Endothelial cell (in vitro differentiated cells): ENCODE measurements at regions not wholly inside any gene's neighbourhood (a gene's known extent, or its start where the extent isn't known, plus 50 kb on each side); places are given as distances from the start of the nearest gene placed in this dataset.
"Not testable (repeated sequence)": the region's sequence is repeated elsewhere in the genome, so short reads cannot be mapped to it uniquely, and the experiment has no call there.

Experiments
- DNase-seq: peaks from one replicate; pipeline ENCODE4 v3.0.0; 2021; ENCODE audit warnings: low spot score
- H3K27ac Mint-ChIP-seq: one replicate; pipeline ENCODE4 v1.8.0; 2021; ENCODE audit warnings: mixed read lengths, inconsistent platforms; ENCODE audit not compliant: unreplicated experiment
- H3K27me3 Mint-ChIP-seq: one replicate; pipeline ENCODE4 v1.8.0; 2021; ENCODE audit warnings: mild to moderate bottlenecking, moderate library complexity, mixed read lengths, inconsistent platforms; ENCODE audit not compliant: unreplicated experiment
- H3K36me3 Mint-ChIP-seq: one replicate; pipeline ENCODE4 v1.8.0; 2021; ENCODE audit warnings: mild to moderate bottlenecking, low read depth, mixed read lengths, inconsistent platforms; ENCODE audit not compliant: unreplicated experiment
- H3K4me1 Mint-ChIP-seq: one replicate; pipeline ENCODE4 v1.8.0; 2021; ENCODE audit warnings: mild to moderate bottlenecking, mixed read lengths, inconsistent platforms; ENCODE audit not compliant: unreplicated experiment
- H3K4me3 Mint-ChIP-seq: one replicate; pipeline ENCODE4 v1.8.0; 2021; ENCODE audit warnings: mild to moderate bottlenecking, mixed read lengths, inconsistent platforms; ENCODE audit not compliant: unreplicated experiment
- H3K9me3 Mint-ChIP-seq: one replicate; pipeline ENCODE4 v1.8.0; 2021; ENCODE audit warnings: mixed read lengths, inconsistent platforms; ENCODE audit not compliant: unreplicated experiment
- TF ChIP-seq, protein P1 (sequence below): fragments of 200-600 bp; sonication (generic); IDR thresholded peaks from one replicate; pipeline ENCODE4 v1.5.0; 2021; ENCODE audit warnings: antibody characterized with exemption; ENCODE audit not compliant: unreplicated experiment

DNA sequence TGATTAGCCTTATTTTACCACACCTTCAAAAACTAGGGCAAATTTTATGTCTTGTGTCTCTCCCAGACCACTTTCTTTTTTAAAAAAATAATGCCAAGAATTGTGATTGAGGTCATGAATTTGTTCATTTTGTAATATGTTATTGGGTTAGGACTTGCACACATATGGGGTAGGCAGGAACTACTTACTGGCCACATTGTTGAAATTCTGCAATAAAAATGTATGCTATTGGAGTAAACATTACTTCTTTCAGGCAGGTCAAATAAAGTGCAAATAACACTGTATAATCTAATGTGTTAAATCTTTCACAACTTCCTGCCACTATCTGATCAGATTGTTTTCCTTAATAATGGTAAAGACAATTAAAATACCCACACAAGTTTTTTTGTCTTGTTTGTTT lies 166.6 kb upstream of the COL11A1 start:
- peaks cover 9% of the 10 kb centered on the region for H3K4me1 Mint-ChIP-seq
- no peaks in the 10 kb centered on the region for H3K27me3 Mint-ChIP-seq
- H3K27ac Mint-ChIP-seq, result no peak overlapping the region
- DNase-seq, result no peak
- no peaks in the 10 kb centered on the region for H3K36me3 Mint-ChIP-seq
- no peak overlapping the region for H3K4me3 Mint-ChIP-seq
- no peaks in the 10 kb centered on the region for H3K9me3 Mint-ChIP-seq
- TF ChIP-seq, protein P1, sequence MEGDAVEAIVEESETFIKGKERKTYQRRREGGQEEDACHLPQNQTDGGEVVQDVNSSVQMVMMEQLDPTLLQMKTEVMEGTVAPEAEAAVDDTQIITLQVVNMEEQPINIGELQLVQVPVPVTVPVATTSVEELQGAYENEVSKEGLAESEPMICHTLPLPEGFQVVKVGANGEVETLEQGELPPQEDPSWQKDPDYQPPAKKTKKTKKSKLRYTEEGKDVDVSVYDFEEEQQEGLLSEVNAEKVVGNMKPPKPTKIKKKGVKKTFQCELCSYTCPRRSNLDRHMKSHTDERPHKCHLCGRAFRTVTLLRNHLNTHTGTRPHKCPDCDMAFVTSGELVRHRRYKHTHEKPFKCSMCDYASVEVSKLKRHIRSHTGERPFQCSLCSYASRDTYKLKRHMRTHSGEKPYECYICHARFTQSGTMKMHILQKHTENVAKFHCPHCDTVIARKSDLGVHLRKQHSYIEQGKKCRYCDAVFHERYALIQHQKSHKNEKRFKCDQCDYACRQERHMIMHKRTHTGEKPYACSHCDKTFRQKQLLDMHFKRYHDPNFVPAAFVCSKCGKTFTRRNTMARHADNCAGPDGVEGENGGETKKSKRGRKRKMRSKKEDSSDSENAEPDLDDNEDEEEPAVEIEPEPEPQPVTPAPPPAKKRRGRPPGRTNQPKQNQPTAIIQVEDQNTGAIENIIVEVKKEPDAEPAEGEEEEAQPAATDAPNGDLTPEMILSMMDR, result no peak

DNA sequence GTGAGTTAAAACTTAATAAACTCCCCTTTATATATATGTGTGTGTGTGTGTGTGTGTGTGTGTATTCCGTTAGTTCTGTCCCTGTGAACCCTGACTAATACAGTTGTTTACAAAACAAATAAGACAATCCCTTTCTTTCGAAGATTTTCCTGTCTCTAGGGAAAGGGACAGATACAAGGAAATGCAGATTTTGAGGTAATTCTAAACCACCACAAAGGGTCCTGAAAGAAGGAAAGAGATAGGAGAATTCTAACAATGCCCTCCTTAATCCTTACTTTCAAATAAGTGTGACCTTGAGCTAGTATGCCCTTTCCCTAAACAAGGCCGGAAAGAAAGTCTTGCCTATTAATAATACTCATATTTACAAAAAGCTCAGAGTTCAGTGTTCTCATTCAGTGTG lies 164.8 kb upstream of the COL11A1 start:
- DNase-seq, result no peak
- H3K4me1 Mint-ChIP-seq, result peaks cover 9% of the 10 kb centered on the region
- TF ChIP-seq, protein P1, result no peak
- no peaks in the 10 kb centered on the region for H3K27me3 Mint-ChIP-seq
- no peaks in the 10 kb centered on the region for H3K9me3 Mint-ChIP-seq
- H3K27ac Mint-ChIP-seq, result no peak overlapping the region
- no peak overlapping the region for H3K4me3 Mint-ChIP-seq
- no peaks in the 10 kb centered on the region for H3K36me3 Mint-ChIP-seq

DNA sequence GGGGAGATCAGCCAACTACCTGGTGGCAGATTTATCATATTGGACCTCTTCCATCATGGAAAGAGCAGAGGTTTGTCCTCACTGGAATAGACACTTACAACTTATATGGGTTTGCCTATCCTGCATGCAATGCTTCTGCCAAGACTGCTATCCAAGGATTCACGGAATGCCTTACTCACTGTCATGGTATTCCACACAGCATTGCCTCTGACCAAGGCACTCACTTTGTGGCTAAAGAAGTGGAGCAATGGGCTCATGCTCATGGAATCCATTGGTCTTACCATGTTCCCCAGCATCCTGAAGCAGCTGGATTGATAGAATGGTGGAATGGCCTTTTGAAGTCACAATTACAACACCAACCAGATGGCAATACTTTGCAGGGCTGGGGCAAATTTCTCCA lies 163.1 kb upstream of the COL11A1 start:
- not testable (repeated sequence) for H3K36me3 Mint-ChIP-seq, H3K27me3 Mint-ChIP-seq

DNA sequence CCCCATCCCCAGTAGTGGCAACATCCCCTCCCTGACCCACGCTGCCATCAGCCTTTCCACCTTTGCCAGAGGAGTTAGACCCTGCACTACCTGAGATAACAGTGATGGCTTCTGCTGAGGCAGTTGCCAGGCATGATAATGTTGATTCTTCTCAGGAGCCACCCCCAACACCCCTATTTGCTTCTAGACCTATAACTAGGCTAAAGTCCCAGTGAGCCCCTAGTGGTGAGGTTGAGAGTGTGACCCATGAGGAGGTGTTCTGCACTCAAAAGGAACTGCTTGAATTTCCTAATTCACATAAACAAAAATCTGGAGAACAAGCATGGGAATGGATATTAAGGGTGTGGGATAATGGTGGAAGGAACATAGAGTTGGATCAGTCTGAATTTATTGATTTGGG lies 159.6 kb upstream of the COL11A1 start:
- H3K4me3 Mint-ChIP-seq, result no peak overlapping the region
- H3K9me3 Mint-ChIP-seq, result no peaks in the 10 kb centered on the region
- H3K4me1 Mint-ChIP-seq, result peaks cover 3% of the 10 kb centered on the region
- H3K36me3 Mint-ChIP-seq, result no peaks in the 10 kb centered on the region
- DNase-seq, result no peak
- no peak overlapping the region for H3K27ac Mint-ChIP-seq
- no peaks in the 10 kb centered on the region for H3K27me3 Mint-ChIP-seq
- TF ChIP-seq, protein P1, result no peak

More for the DNA sequence above, 163.1 kb upstream of the COL11A1 start:
- not testable (repeated sequence) for H3K4me3 Mint-ChIP-seq, H3K4me1 Mint-ChIP-seq, H3K9me3 Mint-ChIP-seq, H3K27ac Mint-ChIP-seq, DNase-seq

DNA sequence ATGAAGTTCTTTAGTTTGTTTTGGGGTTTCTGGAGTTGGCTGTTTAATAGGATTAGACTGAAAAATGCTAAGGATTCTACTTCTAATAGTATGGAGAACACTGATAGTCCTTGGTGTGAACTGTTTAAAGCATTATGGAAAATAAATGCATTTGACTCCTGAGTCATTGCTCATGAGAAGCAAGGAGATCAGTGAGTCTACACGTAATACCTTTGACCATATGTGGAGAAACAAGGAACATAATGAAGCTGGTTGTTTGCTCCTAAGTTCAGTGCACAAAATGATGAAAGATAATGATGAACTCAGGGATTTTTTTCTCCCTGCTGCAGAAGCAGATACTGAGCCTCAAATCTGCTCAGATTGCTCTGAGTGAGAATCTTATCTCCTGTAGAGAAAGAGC lies 158.9 kb upstream of the COL11A1 start:
- DNase-seq, result no peak
- TF ChIP-seq, protein P1, result no peak
- H3K9me3 Mint-ChIP-seq, result no peaks in the 10 kb centered on the region
- no peaks in the 10 kb centered on the region for H3K4me1 Mint-ChIP-seq
- no peaks in the 10 kb centered on the region for H3K27me3 Mint-ChIP-seq
- no peaks in the 10 kb centered on the region for H3K36me3 Mint-ChIP-seq
- no peak overlapping the region for H3K4me3 Mint-ChIP-seq
- no peak overlapping the region for H3K27ac Mint-ChIP-seq

DNA sequence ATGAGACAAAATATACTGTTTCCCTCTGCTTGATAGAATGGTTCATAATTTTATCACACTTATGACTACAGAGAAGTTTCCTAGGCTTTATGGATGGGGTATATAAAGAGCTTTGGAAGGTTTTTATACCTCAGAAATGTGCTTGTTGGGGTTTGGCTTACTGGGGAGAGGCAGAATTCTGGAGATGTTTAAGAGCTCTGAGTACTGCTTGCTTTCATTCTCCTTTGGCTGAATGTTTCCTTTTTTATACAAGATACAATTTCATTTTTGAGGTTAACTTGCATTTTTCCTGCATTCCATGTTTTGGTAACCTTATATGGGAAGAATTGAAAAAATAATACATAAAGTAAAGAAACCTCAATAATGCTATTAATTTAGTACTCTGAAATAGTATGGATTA lies 157.7 kb upstream of the COL11A1 start:
- no peak overlapping the region for H3K4me3 Mint-ChIP-seq
- no peaks in the 10 kb centered on the region for H3K9me3 Mint-ChIP-seq
- no peaks in the 10 kb centered on the region for H3K36me3 Mint-ChIP-seq
- no peaks in the 10 kb centered on the region for H3K4me1 Mint-ChIP-seq
- TF ChIP-seq, protein P1, result no peak
- DNase-seq, result no peak
- H3K27me3 Mint-ChIP-seq, result no peaks in the 10 kb centered on the region
- H3K27ac Mint-ChIP-seq, result no peak overlapping the region
